ENCODE measurements at regions not wholly inside any gene's neighbourhood (a gene's known extent, or its start where the extent isn't known, plus 50 kb on each side); places are given as distances from the start of the nearest gene placed in this dataset.

DNA sequence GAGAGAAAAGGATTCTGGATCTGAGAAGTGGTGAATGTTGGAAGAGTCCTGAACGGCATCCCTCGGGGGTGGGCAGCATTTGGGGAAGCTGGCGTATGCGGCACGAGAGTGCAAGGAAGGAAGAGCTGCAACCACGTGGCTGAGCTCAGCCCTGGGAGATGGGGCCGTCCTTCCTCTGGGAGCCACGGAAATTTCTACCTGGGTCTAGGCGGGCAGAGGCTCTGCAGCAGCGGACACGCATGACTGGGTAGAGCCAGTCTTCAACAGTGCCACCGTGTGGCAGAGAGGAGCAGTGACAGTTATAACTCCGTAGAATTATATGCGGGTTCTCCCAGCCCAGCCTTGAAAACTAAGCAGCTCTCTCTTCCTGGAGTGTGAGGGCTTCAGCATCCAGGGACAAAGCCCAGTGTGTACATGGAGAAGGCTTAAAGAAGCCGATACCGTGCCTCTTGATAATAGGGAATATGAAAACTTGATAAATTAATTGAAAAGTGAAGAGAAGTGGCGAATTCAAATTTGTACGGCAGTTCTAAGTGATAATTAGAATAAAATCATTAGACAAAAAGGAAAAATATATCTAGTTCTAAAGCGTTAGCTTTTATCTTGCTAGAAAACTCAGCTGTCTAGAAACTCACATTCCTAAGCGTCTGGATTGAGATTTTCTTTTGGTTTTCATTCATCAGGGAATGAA is 82.9 kb upstream of the STXBP6 start:
- TF ChIP-seq, protein P1, sequence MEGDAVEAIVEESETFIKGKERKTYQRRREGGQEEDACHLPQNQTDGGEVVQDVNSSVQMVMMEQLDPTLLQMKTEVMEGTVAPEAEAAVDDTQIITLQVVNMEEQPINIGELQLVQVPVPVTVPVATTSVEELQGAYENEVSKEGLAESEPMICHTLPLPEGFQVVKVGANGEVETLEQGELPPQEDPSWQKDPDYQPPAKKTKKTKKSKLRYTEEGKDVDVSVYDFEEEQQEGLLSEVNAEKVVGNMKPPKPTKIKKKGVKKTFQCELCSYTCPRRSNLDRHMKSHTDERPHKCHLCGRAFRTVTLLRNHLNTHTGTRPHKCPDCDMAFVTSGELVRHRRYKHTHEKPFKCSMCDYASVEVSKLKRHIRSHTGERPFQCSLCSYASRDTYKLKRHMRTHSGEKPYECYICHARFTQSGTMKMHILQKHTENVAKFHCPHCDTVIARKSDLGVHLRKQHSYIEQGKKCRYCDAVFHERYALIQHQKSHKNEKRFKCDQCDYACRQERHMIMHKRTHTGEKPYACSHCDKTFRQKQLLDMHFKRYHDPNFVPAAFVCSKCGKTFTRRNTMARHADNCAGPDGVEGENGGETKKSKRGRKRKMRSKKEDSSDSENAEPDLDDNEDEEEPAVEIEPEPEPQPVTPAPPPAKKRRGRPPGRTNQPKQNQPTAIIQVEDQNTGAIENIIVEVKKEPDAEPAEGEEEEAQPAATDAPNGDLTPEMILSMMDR (IDR thresholded peaks at IDR 0.05; ENCODE audit: insufficient read depth, low read length, poor library complexity, severe bottlenecking) = peak; percentile 78
- DNase-seq (ENCODE audit: extremely low read depth, insufficient read length) = peak; percentile 14
- Histone ChIP-seq H3K36me3 (ENCODE audit: control insufficient read depth, insufficient read depth, low read length) (no peaks in the 10 kb centered on the region), H3K27me3 (replicated peaks; ENCODE audit: control insufficient read depth, insufficient read depth, low read length) (no peaks in the 10 kb centered on the region), H3K4me3 (replicated peaks; ENCODE audit: low read depth, low read length) (no peak overlapping the region)

GRCh38 chr14:25132094-25132493 is 82.1 kb upstream of the STXBP6 start:
- Histone ChIP-seq H3K36me3 (ENCODE audit: control insufficient read depth, insufficient read depth, low read length) (no peaks in the 10 kb centered on the region), H3K4me3 (replicated peaks; ENCODE audit: low read depth, low read length) (no peak overlapping the region), H3K27me3 (replicated peaks; ENCODE audit: control insufficient read depth, insufficient read depth, low read length) (no peaks in the 10 kb centered on the region)
- TF ChIP-seq, protein P1 (IDR thresholded peaks at IDR 0.05; ENCODE audit: insufficient read depth, low read length, poor library complexity, severe bottlenecking) = no peak
- no peak for DNase-seq (ENCODE audit: extremely low read depth, insufficient read length)

- TF ChIP-seq, protein P1 (IDR thresholded peaks at IDR 0.05; ENCODE audit: insufficient read depth, low read length, poor library complexity, severe bottlenecking) = no peak
- DNase-seq (ENCODE audit: extremely low read depth, insufficient read length) = no peak
These were observed 72.9 kb upstream of the STXBP6 start for GRCh38 chr14:25122843-25123242.

DNA sequence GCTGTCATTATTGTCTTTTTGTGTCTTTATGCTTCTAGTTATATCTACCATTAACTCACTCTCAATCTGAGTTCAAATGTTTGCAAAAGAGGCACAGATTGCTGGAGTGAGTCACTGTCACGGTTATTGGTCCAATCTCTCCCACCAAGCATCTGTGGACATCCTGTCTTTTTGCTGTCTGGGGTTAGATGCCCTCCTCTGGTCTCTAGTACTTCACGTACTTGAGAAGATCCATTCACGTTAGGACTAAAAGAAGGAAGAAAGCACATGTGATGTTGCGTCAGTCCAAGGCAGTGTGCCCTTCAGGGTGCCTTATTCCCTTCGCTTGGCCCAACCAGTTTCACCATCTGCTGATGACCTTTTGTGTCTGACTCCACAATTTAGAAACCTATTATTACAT is 72.3 kb upstream of the STXBP6 start:
- DNase-seq (ENCODE audit: extremely low read depth, insufficient read length) = no peak
- Histone ChIP-seq H3K4me3 (replicated peaks; ENCODE audit: low read depth, low read length) (no peak overlapping the region), H3K36me3 (ENCODE audit: control insufficient read depth, insufficient read depth, low read length) (no peaks in the 10 kb centered on the region), H3K27me3 (replicated peaks; ENCODE audit: control insufficient read depth, insufficient read depth, low read length) (no peaks in the 10 kb centered on the region; the same call in 1 of the 2 replicates)
- TF ChIP-seq, protein P1 (IDR thresholded peaks at IDR 0.05; ENCODE audit: insufficient read depth, low read length, poor library complexity, severe bottlenecking) = no peak

More at GRCh38 chr14:25122843-25123242, 72.9 kb upstream of the STXBP6 start:
- Histone ChIP-seq H3K27me3 (replicated peaks; ENCODE audit: control insufficient read depth, insufficient read depth, low read length) (no peaks in the 10 kb centered on the region; the same call in 1 of the 2 replicates), H3K36me3 (ENCODE audit: control insufficient read depth, insufficient read depth, low read length) (no peaks in the 10 kb centered on the region), H3K4me3 (replicated peaks; ENCODE audit: low read depth, low read length) (no peak overlapping the region)

DNA sequence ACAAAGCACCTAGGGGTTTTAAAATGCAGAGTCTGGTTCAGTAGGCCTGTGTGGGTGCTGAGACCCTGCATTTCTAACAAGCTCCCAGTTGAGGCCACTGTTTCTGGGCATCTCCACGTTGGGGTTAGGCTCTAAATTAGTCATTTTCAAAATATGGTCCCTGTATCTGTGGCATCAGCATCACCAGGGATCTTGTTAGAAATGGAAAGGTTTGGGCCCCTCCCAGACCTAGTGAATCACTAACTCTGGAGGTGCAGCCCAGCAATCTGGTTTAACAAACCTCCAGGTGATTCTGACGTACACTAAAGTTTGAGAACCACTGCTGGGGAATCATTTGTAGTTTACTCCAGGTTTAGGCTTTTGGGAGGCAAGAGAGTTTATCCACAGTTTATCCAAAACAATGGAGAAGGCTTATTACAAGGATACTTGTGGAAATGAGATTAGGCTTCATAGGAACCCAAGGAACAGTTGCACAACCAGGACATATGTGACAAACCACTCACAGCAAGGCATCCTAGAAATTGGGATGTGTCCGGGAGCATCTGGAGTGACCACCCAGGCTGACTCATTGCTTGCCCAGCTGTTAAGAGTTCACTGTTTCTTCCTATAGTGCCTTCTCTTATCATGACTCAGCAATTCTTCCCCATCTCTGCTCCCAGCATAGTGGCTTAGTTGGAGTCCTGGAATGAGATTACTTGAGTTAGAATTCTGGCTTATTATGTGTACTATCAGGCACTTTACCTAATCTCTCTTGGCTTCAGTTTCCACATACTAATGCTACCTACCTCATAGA is 71.6 kb upstream of the STXBP6 start:
- Histone ChIP-seq H3K36me3 (ENCODE audit: control insufficient read depth, insufficient read depth, low read length) (no peaks in the 10 kb centered on the region), H3K4me3 (replicated peaks; ENCODE audit: low read depth, low read length) (no peak overlapping the region), H3K27me3 (replicated peaks; ENCODE audit: control insufficient read depth, insufficient read depth, low read length) (no peaks in the 10 kb centered on the region; the same call in 1 of the 2 replicates)
- DNase-seq (ENCODE audit: extremely low read depth, insufficient read length) = no peak
- TF ChIP-seq, protein P1 (IDR thresholded peaks at IDR 0.05; ENCODE audit: insufficient read depth, low read length, poor library complexity, severe bottlenecking) = no peak

All from GM06990 (cell line).